HUES6 (cell line): ENCODE measurements at regions not wholly inside any gene's neighbourhood (a gene's known extent, or its start where the extent isn't known, plus 50 kb on each side); places are given as distances from the start of the nearest gene placed in this dataset.
"Not testable (repeated sequence)": the region's sequence is repeated elsewhere in the genome, so short reads cannot be mapped to it uniquely, and the experiment has no call there.

Source experiments
- H3K27ac ChIP-seq: 2 replicates; pipeline ENCODE4 v1.7.0; 2013; ENCODE audit warnings: low read depth, mild to moderate bottlenecking, low read length, inconsistent platforms
- H3K27me3 ChIP-seq: 2 replicates; pipeline ENCODE4 v1.6.1; 2013; ENCODE audit warnings: low read length; ENCODE audit not compliant: control insufficient read depth, insufficient read depth
- H3K36me3 ChIP-seq: 2 replicates; pipeline ENCODE4 v1.6.1; 2013; ENCODE audit warnings: low read length; ENCODE audit not compliant: control insufficient read depth, insufficient read depth
- H3K4me1 ChIP-seq: 2 replicates; pipeline ENCODE4 v1.6.1; 2013; ENCODE audit warnings: low read length; ENCODE audit not compliant: control insufficient read depth, insufficient read depth
- H3K4me3 ChIP-seq: 2 replicates; pipeline ENCODE4 v1.5.1; 2013; ENCODE audit warnings: low read depth, low read length
- H3K9ac ChIP-seq: one replicate; pipeline ENCODE4 v1.6.1; 2013; ENCODE audit warnings: mild to moderate bottlenecking, low read length
- H3K9me3 ChIP-seq: 2 replicates; pipeline ENCODE4 v1.6.1; 2013; ENCODE audit warnings: low read depth, low read length; ENCODE audit not compliant: control insufficient read depth, insufficient read depth

- Histone ChIP-seq H3K36me3 (no peaks in the 10 kb centered on the region), H3K9me3 (no peaks in the 10 kb centered on the region), H3K27me3 (no peaks in the 10 kb centered on the region), H3K27ac (no peak overlapping the region), H3K4me1 (no peaks in the 10 kb centered on the region), H3K9ac (no peak overlapping the region), H3K4me3 (no peak overlapping the region)
Observed at GRCh38 chr9:31389075-31389474, 995.4 kb upstream of the ACO1 start.

- H3K9me3 ChIP-seq = no peaks in the 10 kb centered on the region
- H3K9ac ChIP-seq = no peak overlapping the region
- no peak overlapping the region for H3K4me3 ChIP-seq
- no peaks in the 10 kb centered on the region for H3K36me3 ChIP-seq
- H3K27ac ChIP-seq = no peak overlapping the region
- H3K27me3 ChIP-seq = no peaks in the 10 kb centered on the region
- H3K4me1 ChIP-seq = no peaks in the 10 kb centered on the region
Observed at GRCh38 chr9:31390403-31391025, 993.9 kb upstream of the ACO1 start.

- no peaks in the 10 kb centered on the region for H3K27me3 ChIP-seq
- no peaks in the 10 kb centered on the region for H3K36me3 ChIP-seq
- no peak overlapping the region for H3K27ac ChIP-seq
- H3K4me3 ChIP-seq = no peak overlapping the region
- H3K9ac ChIP-seq = no peak overlapping the region
- no peaks in the 10 kb centered on the region for H3K4me1 ChIP-seq
- no peaks in the 10 kb centered on the region for H3K9me3 ChIP-seq
Observed at GRCh38 chr9:31393240-31393639, 991.2 kb upstream of the ACO1 start.

DNA sequence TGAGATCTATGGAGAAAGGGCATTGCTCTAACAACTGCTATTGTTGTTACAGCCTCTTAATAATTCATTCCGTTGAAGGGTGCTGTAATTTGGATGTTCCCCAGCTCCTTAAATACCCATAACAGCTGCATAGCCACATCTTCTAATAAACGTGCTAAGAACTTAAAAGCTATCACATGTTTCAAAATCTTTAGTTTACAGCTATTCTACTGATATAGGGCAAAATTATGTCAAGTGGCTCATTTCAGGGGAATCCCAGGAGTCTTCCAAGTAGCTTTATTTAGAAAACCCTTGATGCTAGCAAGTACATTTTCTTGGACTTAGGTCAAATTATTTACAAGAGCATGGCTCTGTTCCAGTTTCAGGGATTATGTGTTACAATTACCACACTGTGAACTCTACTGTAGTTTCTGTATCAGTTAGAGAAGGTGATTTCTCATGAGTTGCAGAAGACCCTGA lies 990.4 kb upstream of the ACO1 start:
- H3K4me3 ChIP-seq = no peak overlapping the region
- H3K9me3 ChIP-seq = no peaks in the 10 kb centered on the region
- H3K4me1 ChIP-seq = no peaks in the 10 kb centered on the region
- no peak overlapping the region for H3K27ac ChIP-seq
- H3K36me3 ChIP-seq = no peaks in the 10 kb centered on the region
- H3K27me3 ChIP-seq = no peaks in the 10 kb centered on the region
- no peak overlapping the region for H3K9ac ChIP-seq

DNA sequence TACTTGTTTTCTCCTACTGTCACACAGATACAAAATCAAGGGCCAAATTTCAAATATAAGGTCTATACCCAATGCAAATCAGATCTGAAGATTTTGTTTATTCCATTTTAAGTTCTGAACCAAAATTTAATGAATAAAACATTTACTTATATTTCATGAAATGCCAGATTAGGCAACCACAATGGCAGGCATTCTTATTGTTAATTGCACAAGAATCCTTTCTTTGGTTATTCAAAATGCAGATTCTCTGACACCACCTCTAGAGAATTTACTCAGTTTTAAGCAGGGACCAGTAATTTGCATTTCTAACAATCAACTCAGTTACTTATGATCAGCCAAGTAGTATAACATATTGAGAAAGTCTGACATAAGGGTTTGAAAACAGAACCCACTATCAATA lies 972.4 kb upstream of the ACO1 start:
- peak overlapping the region; percentile 82 for H3K27ac ChIP-seq
- H3K36me3 ChIP-seq = no peaks in the 10 kb centered on the region
- H3K4me3 ChIP-seq = no peak overlapping the region

DNA sequence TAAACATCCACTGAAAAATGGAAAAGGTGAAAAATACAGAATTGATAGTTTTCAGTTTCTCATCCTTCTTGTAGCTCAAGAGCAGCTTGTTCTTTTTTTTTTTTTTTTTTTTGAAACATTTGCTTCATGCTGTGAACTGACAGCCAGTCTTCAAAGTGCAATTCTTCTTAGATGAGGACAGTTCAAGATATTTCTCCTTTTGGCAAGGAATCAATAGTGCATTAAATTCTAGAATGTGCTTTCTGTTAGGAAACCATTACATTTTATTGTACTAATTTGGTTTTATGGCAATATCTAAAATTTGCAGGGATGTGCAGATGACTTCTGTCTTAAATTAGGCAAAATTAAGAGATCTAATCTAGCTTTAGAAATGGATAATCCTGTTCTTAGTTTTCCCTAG lies 969.3 kb upstream of the ACO1 start:
- Histone ChIP-seq H3K4me3 (no peak overlapping the region), H3K27me3 (no peaks in the 10 kb centered on the region), H3K27ac (no peak overlapping the region), H3K36me3 (no peaks in the 10 kb centered on the region), H3K9ac (no peak overlapping the region), H3K4me1 (peaks cover 9% of the 10 kb centered on the region; the same call in 1 of the 2 replicates), H3K9me3 (peaks cover 9% of the 10 kb centered on the region; the same call in 1 of the 2 replicates)

More for the DNA sequence above, 972.4 kb upstream of the ACO1 start:
- Histone ChIP-seq H3K27me3 (no peaks in the 10 kb centered on the region), H3K4me1 (peaks cover 9% of the 10 kb centered on the region; the same call in 1 of the 2 replicates), H3K9me3 (0 out of 2 replicates have a peak, but pooled peaks cover 7% of the 10 kb centered on the region), H3K9ac (no peak overlapping the region)

GRCh38 chr9:31418419-31418818 lies 966.0 kb upstream of the ACO1 start:
- no peaks in the 10 kb centered on the region for H3K4me1 ChIP-seq
- H3K36me3 ChIP-seq = no peaks in the 10 kb centered on the region
- peaks cover 4% of the 10 kb centered on the region; the same call in 1 of the 2 replicates for H3K9me3 ChIP-seq
- H3K4me3 ChIP-seq = no peak overlapping the region
- no peak overlapping the region for H3K9ac ChIP-seq
- H3K27me3 ChIP-seq = no peaks in the 10 kb centered on the region
- H3K27ac ChIP-seq = no peak overlapping the region

DNA sequence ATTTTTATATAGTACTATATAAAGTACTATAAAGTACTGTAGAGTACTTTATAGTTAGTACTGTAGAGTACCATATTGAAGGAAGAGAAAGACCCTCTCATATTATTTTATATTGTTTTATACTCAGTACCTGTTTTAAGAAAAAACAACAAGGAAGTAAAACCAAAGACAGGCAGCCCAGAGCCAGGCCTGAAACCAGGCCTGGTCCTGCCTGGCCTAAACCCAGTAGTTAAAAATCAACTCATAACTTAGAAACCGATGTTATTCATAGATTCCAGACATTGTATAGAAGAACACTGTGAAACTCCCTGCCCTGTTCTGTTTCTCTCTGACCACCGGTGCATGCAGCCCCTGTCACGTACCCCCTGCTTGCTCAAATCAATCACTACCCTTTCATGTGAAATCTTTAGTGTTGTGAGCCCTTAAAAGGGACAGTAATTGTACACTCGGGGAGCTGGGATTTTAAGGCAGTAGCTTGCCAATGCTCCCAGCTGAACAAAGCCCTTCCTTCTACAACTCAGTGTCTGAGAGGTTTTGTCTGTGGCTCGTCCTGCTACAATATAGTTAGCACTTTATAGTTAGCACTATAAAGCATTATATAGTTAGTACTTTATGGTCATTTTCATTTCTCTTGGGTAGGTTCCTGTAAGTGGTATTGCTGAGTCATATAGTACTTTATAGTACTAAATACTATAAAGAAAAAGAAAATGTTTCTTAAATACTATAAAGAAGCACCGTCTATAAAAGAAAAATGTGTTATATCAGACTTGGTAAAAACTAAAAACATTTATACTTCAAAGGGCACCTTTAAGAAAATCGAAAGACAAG lies 940.6 kb upstream of the ACO1 start:
- H3K36me3 ChIP-seq, H3K4me3 ChIP-seq, H3K27me3 ChIP-seq, H3K9ac ChIP-seq, H3K9me3 ChIP-seq, H3K27ac ChIP-seq: not testable (repeated sequence)
- H3K4me1 ChIP-seq = peaks cover 13% of the 10 kb centered on the region; the same call in 1 of the 2 replicates

DNA sequence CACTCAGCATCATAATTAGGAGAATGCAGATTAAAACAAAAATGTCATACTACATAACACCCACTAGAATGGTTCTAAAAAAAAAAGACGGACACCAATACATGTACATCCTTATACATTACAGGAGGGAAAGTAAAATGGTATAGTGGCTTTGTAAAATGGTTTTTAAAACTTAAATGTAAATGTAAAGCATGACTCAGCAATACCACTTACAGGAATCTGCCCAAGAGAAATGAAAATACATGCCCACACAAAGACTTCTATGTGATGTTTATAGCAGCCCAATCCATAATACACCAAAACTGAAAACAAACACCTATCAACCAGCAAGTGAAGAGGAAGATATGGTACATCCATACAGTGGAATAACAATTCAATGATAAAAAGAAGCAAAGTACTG lies 939.1 kb upstream of the ACO1 start:
- H3K4me3 ChIP-seq = no peak overlapping the region
- H3K27ac ChIP-seq = no peak overlapping the region
- H3K27me3 ChIP-seq = no peaks in the 10 kb centered on the region
- no peaks in the 10 kb centered on the region for H3K36me3 ChIP-seq
- H3K9ac ChIP-seq = no peak overlapping the region
- H3K4me1 ChIP-seq = no peaks in the 10 kb centered on the region
- no peaks in the 10 kb centered on the region for H3K9me3 ChIP-seq

DNA sequence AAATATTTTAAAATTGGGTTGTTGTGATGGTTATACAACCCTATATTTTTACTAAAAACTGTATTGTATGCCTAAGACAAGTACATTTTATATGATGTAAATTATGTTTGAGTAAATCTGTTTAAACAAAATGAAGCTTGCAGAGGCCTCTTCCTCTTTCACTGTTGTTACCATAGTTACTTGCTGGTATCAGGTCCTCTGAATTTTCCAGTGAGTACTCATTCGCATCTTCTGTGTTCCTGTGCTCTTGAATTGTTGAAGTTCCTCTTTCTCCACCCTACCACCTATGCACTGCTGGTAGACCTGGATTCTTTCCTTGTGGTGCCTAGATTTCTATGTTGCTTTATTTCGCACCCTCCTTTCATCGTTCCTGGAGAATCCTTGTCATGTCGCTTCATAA lies 938.5 kb upstream of the ACO1 start:
- no peak overlapping the region for H3K4me3 ChIP-seq
- H3K27me3 ChIP-seq = no peaks in the 10 kb centered on the region
- no peaks in the 10 kb centered on the region for H3K4me1 ChIP-seq
- H3K27ac ChIP-seq = no peak overlapping the region
- H3K36me3 ChIP-seq = no peaks in the 10 kb centered on the region
- no peak overlapping the region for H3K9ac ChIP-seq
- no peaks in the 10 kb centered on the region for H3K9me3 ChIP-seq

DNA sequence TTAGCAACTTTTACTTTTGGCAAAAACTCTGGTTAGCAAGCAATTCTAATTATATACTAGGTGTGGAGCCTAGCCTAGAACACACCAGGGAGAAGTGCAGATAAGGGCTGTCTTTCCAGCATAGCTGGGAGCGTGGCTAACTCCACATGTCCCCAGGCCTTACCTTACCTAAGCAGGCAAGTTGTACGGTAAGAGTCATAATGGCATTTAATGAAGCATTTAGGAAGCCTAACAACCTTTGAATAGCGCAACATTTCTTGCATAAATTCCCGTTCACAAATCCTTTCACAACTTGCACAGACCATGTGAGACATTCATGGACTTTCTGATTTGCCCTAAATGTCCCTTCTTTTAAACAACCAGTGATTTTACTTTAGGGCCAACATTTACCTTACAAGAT lies 917.4 kb upstream of the ACO1 start:
- Histone ChIP-seq H3K27ac (no peak overlapping the region), H3K4me3 (no peak overlapping the region), H3K9me3 (peaks cover 6% of the 10 kb centered on the region), H3K36me3 (no peaks in the 10 kb centered on the region), H3K4me1 (no peaks in the 10 kb centered on the region), H3K27me3 (no peaks in the 10 kb centered on the region), H3K9ac (no peak overlapping the region)
